ENCODE measurements at regions not wholly inside any gene's neighbourhood (a gene's known extent, or its start where the extent isn't known, plus 50 kb on each side); places are given as distances from the start of the nearest gene placed in this dataset.

- TF ChIP-seq TOX (CRISPR knock-in tag; IDR thresholded peaks at IDR 0.05; ENCODE audit: borderline replicate concordance) (no peak), CSDC2 (CRISPR knock-in tag; IDR thresholded peaks at IDR 0.05) (no peak), ZNF70 (CRISPR knock-in tag; IDR thresholded peaks at IDR 0.05) (no peak), RARB (CRISPR knock-in tag; IDR thresholded peaks at IDR 0.05) (no peak), ARNTL (CRISPR knock-in tag; IDR thresholded peaks at IDR 0.05; ENCODE audit: borderline replicate concordance, low read depth) (no peak), ISL1 (CRISPR knock-in tag; IDR thresholded peaks at IDR 0.05) (no peak), CREB5 (CRISPR knock-in tag; IDR thresholded peaks at IDR 0.05; ENCODE audit: low read depth) (no peak), PATZ1 (CRISPR knock-in tag; IDR thresholded peaks at IDR 0.05; ENCODE audit: borderline replicate concordance) (no peak), ESRRG (CRISPR knock-in tag; IDR thresholded peaks at IDR 0.05) (no peak), TCF4 (CRISPR knock-in tag; IDR thresholded peaks at IDR 0.05; ENCODE audit: borderline replicate concordance) (no peak), ZFP3 (CRISPR knock-in tag; IDR thresholded peaks at IDR 0.05) (no peak), BACH2 (CRISPR knock-in tag; IDR thresholded peaks at IDR 0.05; ENCODE audit: borderline replicate concordance) (no peak)
These were observed 109.0 kb downstream of the AQP4 start for GRCh38 chr18:26756556-26756955.
